GM18508 (cell line): ENCODE measurements at regions not wholly inside any gene's neighbourhood (a gene's known extent, or its start where the extent isn't known, plus 50 kb on each side); places are given as distances from the start of the nearest gene placed in this dataset.

Experiments used
- ATAC-seq: cut with Tn5 transposase; IDR thresholded peaks from one replicate; pipeline ENCODE4 v1.9.1; 2021; ENCODE audit warnings: moderate number of reproducible peaks; ENCODE audit not compliant: insufficient read depth, unreplicated experiment

GRCh38 chr10:55426138-55426537 lies 625.1 kb upstream of the PCDH15 start:
- ATAC-seq, result no peak

- ATAC-seq, result no peak
Measured at GRCh38 chr10:55410415-55410885, 609.4 kb upstream of the PCDH15 start.

- no peak for ATAC-seq
Measured at GRCh38 chr10:55404094-55404493, 603.1 kb upstream of the PCDH15 start.

GRCh38 chr10:55400075-55400849 lies 599.2 kb upstream of the PCDH15 start:
- no peak for ATAC-seq

GRCh38 chr10:55398497-55398882 lies 597.5 kb upstream of the PCDH15 start:
- ATAC-seq, result no peak

GRCh38 chr10:55397777-55398496 lies 596.9 kb upstream of the PCDH15 start:
- ATAC-seq, result no peak

GRCh38 chr10:55378196-55378595 lies 577.2 kb upstream of the PCDH15 start:
- ATAC-seq, result no peak

- no peak for ATAC-seq
Measured at GRCh38 chr10:55374917-55375316, 573.9 kb upstream of the PCDH15 start.

- no peak for ATAC-seq
Measured at GRCh38 chr10:55374060-55374459, 573.0 kb upstream of the PCDH15 start.

GRCh38 chr10:55369670-55370420 lies 568.8 kb upstream of the PCDH15 start:
- no peak for ATAC-seq

- ATAC-seq, result no peak
Measured at GRCh38 chr10:55368467-55368866, 567.4 kb upstream of the PCDH15 start.

- ATAC-seq, result no peak
Measured at GRCh38 chr10:55367555-55367954, 566.5 kb upstream of the PCDH15 start.

GRCh38 chr10:55358539-55358938 lies 557.5 kb upstream of the PCDH15 start:
- no peak for ATAC-seq

- ATAC-seq, result no peak
Measured at GRCh38 chr10:55353414-55353813, 552.4 kb upstream of the PCDH15 start.

- no peak for ATAC-seq
Measured at GRCh38 chr10:55351431-55351830, 550.4 kb upstream of the PCDH15 start.

- no peak for ATAC-seq
Measured at GRCh38 chr10:55348534-55348933, 547.5 kb upstream of the PCDH15 start.

- no peak for ATAC-seq
Measured at GRCh38 chr10:55330486-55330885, 529.5 kb upstream of the PCDH15 start.

- no peak for ATAC-seq
Measured at GRCh38 chr10:55329796-55330195, 528.8 kb upstream of the PCDH15 start.

GRCh38 chr10:55320187-55320700 lies 519.2 kb upstream of the PCDH15 start:
- no peak for ATAC-seq

- no peak for ATAC-seq
Measured at GRCh38 chr10:55311848-55312635, 511.0 kb upstream of the PCDH15 start.
